ENCODE measurements at regions not wholly inside any gene's neighbourhood (a gene's known extent, or its start where the extent isn't known, plus 50 kb on each side); places are given as distances from the start of the nearest gene placed in this dataset.

DNA sequence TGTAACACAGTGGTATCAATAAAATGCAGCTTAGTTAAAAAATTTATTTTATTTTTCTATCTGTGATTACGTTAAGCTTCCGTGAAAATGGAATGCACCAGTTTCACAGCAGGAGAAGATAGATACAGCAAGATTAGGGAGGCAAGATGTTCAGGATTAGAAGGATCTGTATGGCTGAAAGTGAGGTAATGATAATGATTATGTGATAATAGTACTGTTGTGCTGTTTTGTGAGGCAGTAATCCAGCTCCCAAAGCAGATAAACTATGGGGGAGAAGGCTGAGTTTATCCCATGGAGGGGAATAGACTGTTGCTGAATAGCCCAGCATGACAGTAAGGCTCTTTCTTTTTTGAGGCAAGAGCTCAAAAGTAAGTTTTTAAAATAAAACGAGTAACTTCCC is 216.1 kb upstream of the PRPS1L1 start:
- no peak for TF ChIP-seq SRF (IDR thresholded peaks at IDR 0.05; ENCODE audit: low read depth)
- no peak for TF ChIP-seq ZNF274 (IDR thresholded peaks at IDR 0.05; ENCODE audit: low read depth, low read length)
- no peak for TF ChIP-seq ELF1 (IDR thresholded peaks at IDR 0.05; ENCODE audit: borderline replicate concordance, low read depth)
- TF ChIP-seq TCF7L2 (IDR thresholded peaks at IDR 0.05; ENCODE audit: borderline replicate concordance, extremely low read depth, insufficient read depth, insufficient read length) = no peak
- TF ChIP-seq CEBPB (IDR thresholded peaks at IDR 0.05; ENCODE audit: low read depth) = no peak
- Histone ChIP-seq H3K27ac (ENCODE audit: low read depth, low read length) (no peak overlapping the region), H3K36me3 (ENCODE audit: control insufficient read depth in 1 of 2, insufficient read depth in 2 of 2, low read length in 2 of 2) (no peaks in the 10 kb centered on the region), H3K4me1 (ENCODE audit: control insufficient read depth in 1 of 2, insufficient read depth in 2 of 2, low read length in 2 of 2) (no peaks in the 10 kb centered on the region), H3K4me3 (replicated peaks in 1 of 2; ENCODE audit: low read depth in 1 of 2, low read length in 2 of 2) (no peak overlapping the region), H4K20me1 (ENCODE audit: insufficient read depth) (no peaks in the 10 kb centered on the region), H3K9me2 (ENCODE audit: insufficient read depth) (no peaks in the 10 kb centered on the region), H3K9ac (ENCODE audit: low read length) (no peak overlapping the region), H3K4me2 (ENCODE audit: low read length) (no peak overlapping the region), H3K27me3 (ENCODE audit: insufficient read depth, low read length) (no peaks in the 10 kb centered on the region), H2AFZ (ENCODE audit: low read depth, low read length, poor library complexity, severe bottlenecking) (no peak overlapping the region), H3K79me2 (ENCODE audit: insufficient read depth, low read length) (no peaks in the 10 kb centered on the region), H3K9me3 (ENCODE audit: control insufficient read depth in 1 of 2, insufficient read depth in 1 of 2, low read depth in 1 of 2, low read length in 2 of 2) (no peaks in the 10 kb centered on the region)
- intact Hi-C loops (cut with micrococcal nuclease) = no loop called here
- no peak for DNase-seq (ENCODE audit: low read depth, low spot score)
- RAD21 ChIA-PET (ENCODE audit: low non-redundant PET in 1 of 2, low total read pairs in 2 of 2, uncharacterized antibody in 2 of 2, unreplicated experiment in 2 of 2) = no interaction called here
- POLR2A ChIA-PET = no interaction called here
- no peak for ATAC-seq
- no TSS peak for BruUV-seq (replicated peaks)
- CTCF ChIA-PET = no interaction called here

DNA sequence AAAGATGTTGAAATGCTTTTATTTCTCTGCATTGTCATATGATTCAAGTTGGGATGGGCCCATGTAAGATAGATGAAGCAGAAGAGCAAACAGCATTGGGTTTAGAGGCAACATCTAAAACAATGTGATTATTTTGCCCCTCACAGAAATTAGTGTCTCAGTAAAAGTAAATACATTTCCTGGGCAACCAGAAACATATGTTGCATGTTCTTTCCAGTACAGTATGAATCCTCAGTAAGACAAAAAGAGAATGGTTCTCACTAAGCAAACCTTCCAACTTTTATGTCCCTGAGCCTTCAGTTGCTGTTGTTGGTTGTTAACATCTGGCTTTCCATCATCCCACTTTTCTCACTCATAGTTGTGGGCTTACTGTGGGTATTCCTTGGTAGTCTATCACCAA is 222.5 kb upstream of the PRPS1L1 start:
- ChIA-PET POLR2A (no interaction called here), RAD21 (ENCODE audit: low non-redundant PET in 1 of 2, low total read pairs in 2 of 2, uncharacterized antibody in 2 of 2, unreplicated experiment in 2 of 2) (no interaction called here), CTCF (no interaction called here)
- Histone ChIP-seq H3K4me2 (ENCODE audit: low read length) (no peak overlapping the region), H2AFZ (ENCODE audit: low read depth, low read length, poor library complexity, severe bottlenecking) (no peak overlapping the region), H3K79me2 (ENCODE audit: insufficient read depth, low read length) (no peaks in the 10 kb centered on the region), H3K9me2 (ENCODE audit: insufficient read depth) (no peaks in the 10 kb centered on the region), H3K36me3 (ENCODE audit: control insufficient read depth in 1 of 2, insufficient read depth in 2 of 2, low read length in 2 of 2) (no peaks in the 10 kb centered on the region), H4K20me1 (ENCODE audit: insufficient read depth) (no peaks in the 10 kb centered on the region), H3K4me1 (ENCODE audit: control insufficient read depth in 1 of 2, insufficient read depth in 2 of 2, low read length in 2 of 2) (no peaks in the 10 kb centered on the region), H3K4me3 (replicated peaks in 1 of 2; ENCODE audit: low read depth in 1 of 2, low read length in 2 of 2) (no peak overlapping the region), H3K27ac (ENCODE audit: low read depth, low read length) (no peak overlapping the region), H3K9me3 (ENCODE audit: control insufficient read depth in 1 of 2, insufficient read depth in 1 of 2, low read depth in 1 of 2, low read length in 2 of 2) (no peaks in the 10 kb centered on the region; a peak in 1 of 4 replicates), H3K9ac (ENCODE audit: low read length) (no peak overlapping the region), H3K27me3 (ENCODE audit: insufficient read depth, low read length) (no peaks in the 10 kb centered on the region)
- DNase-seq (ENCODE audit: low read depth, low spot score) (no peak), ATAC-seq (no peak)
- intact Hi-C loops (cut with micrococcal nuclease) = no loop called here
- BruUV-seq (replicated peaks) = no TSS peak
- peak; percentile 36 for TF ChIP-seq ZNF274 (IDR thresholded peaks at IDR 0.05; ENCODE audit: low read depth, low read length)
- TF ChIP-seq ELF1 (IDR thresholded peaks at IDR 0.05; ENCODE audit: borderline replicate concordance, low read depth) = no peak
